ENCODE measurements at regions not wholly inside any gene's neighbourhood (a gene's known extent, or its start where the extent isn't known, plus 50 kb on each side); places are given as distances from the start of the nearest gene placed in this dataset.
"Not testable (repeated sequence)": the region's sequence is repeated elsewhere in the genome, so short reads cannot be mapped to it uniquely, and the experiment has no call there.

DNA sequence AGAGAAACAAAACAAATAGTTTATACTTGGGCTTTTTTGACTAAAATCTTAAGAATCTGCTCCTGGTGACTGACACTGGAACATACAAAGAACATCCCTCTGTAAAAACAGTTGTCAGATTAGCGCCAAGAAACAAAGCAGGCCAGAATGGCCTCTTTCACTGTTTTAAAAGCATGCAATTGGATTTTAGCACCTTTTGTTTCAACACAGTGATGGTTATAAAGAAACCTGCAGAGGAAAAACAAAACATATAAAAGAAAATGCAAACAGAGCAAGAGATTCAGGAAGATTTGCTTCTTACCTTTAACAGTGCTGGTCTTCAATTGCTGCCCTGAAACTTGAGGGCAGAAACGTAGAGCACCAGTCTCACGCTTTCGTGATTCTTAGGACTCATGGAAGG is 652.2 kb upstream of the KCND2 start:
- DNase-seq, result no peak

DNA sequence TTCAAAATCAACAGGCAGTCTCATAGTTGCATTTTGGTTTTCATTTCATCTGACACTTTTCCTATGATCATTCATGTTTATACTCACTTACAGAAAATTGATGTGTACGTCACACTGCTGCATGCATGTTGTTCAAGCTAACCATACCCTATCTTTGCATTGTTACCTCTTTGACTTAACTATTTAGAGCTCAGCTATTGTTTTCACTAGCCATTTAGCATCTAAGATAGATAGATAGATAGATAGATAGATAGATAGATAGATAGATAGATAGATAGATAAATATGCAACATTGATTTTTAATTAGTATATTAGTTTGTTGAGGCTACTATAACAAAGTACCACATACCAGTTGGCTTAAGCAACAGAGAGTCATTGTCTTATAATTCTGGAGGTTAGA is 649.5 kb upstream of the KCND2 start:
- Histone ChIP-seq H3K27me3 (ENCODE audit: control insufficient read depth, insufficient read depth, low read length) (no peaks in the 10 kb centered on the region), H3K36me3 (replicated peaks; ENCODE audit: control insufficient read depth, insufficient read depth, low read length) (no peaks in the 10 kb centered on the region), H3K4me3 (ENCODE audit: insufficient read depth, low read depth, low read length) (no peak overlapping the region)
- DNase-seq, result no peak

More for the DNA sequence above, 652.2 kb upstream of the KCND2 start:
- no peaks in the 10 kb centered on the region for H3K27me3 ChIP-seq (ENCODE audit: control insufficient read depth, insufficient read depth, low read length)
- H3K36me3 ChIP-seq (replicated peaks; ENCODE audit: control insufficient read depth, insufficient read depth, low read length), result no peaks in the 10 kb centered on the region
- no peak overlapping the region for H3K4me3 ChIP-seq (ENCODE audit: insufficient read depth, low read depth, low read length)

GRCh38 chr7:119630406-119630969 is 642.5 kb upstream of the KCND2 start:
- H3K36me3 ChIP-seq (replicated peaks; ENCODE audit: control insufficient read depth, insufficient read depth, low read length), result no peaks in the 10 kb centered on the region
- no peak overlapping the region for H3K4me3 ChIP-seq (ENCODE audit: insufficient read depth, low read depth, low read length)
- no peaks in the 10 kb centered on the region for H3K27me3 ChIP-seq (ENCODE audit: control insufficient read depth, insufficient read depth, low read length)
- DNase-seq, result peak; percentile 1

DNA sequence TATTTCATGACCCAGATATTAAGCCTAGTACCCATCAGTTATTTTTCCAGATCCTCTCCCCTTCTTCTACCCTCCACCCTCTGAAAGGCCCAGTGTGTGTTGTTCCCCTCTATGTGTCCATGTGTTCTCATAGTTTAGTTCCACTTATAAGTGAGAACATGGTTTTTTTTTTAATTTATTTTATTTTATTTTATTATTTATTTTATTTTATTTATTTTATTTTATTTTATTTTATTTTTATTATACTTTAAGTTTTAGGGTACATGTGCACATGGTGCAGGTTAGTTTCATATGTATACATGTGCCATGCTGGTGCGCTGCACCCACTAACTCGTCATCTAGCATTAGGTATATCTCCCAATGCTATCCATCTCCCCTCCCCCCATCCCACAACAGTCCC is 639.2 kb upstream of the KCND2 start:
- not testable (repeated sequence) for H3K36me3 ChIP-seq (replicated peaks; ENCODE audit: control insufficient read depth, insufficient read depth, low read length); DNase-seq; H3K4me3 ChIP-seq (ENCODE audit: insufficient read depth, low read depth, low read length); H3K27me3 ChIP-seq (ENCODE audit: control insufficient read depth, insufficient read depth, low read length)

GRCh38 chr7:119640326-119640725 is 632.6 kb upstream of the KCND2 start:
- DNase-seq, result no peak
- H3K4me3 ChIP-seq (ENCODE audit: insufficient read depth, low read depth, low read length), result no peak overlapping the region
- no peaks in the 10 kb centered on the region for H3K36me3 ChIP-seq (replicated peaks; ENCODE audit: control insufficient read depth, insufficient read depth, low read length)
- H3K27me3 ChIP-seq (ENCODE audit: control insufficient read depth, insufficient read depth, low read length), result no peaks in the 10 kb centered on the region

DNA sequence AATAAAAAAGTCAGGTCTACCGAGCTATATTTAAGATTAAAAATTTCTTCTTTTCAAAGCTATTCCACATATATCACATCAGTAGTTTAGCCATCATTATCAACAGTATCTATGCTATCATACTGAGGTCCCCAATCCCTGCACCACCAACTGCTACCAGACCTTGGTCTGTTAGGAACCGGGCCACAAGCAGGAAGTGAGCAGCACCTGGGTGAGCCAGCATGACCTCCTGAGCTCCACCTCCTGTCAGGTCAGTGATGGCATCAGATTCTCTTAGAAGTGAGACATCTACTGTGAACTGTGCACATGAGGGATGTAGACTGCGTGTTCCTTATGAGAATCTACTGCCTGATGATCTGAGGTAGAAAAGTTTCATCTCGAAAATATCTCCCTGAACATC is 632.1 kb upstream of the KCND2 start:
- Histone ChIP-seq H3K36me3 (replicated peaks; ENCODE audit: control insufficient read depth, insufficient read depth, low read length) (no peaks in the 10 kb centered on the region), H3K27me3 (ENCODE audit: control insufficient read depth, insufficient read depth, low read length) (no peaks in the 10 kb centered on the region), H3K4me3 (ENCODE audit: insufficient read depth, low read depth, low read length) (no peak overlapping the region)
- no peak for DNase-seq

DNA sequence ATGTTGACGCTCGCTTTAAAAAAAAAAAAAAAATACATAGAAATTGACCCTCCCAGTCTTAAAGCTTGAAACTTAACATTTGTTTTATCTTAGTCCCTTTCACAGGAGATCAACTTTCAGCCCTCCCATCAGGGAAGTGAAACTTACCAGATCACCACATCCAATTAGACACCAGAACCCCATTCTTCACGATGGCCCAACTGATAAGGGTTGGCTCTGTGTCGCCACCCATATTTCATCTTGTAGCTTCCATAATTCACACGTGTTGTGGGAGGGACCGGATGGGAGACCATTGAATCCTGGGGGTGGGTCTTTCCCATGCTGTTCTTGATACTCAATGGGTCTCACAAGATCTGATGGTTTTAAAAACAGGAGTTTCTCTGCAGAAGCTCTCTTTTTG is 629.4 kb upstream of the KCND2 start:
- no peak for DNase-seq
- Histone ChIP-seq H3K36me3 (replicated peaks; ENCODE audit: control insufficient read depth, insufficient read depth, low read length) (no peaks in the 10 kb centered on the region), H3K27me3 (ENCODE audit: control insufficient read depth, insufficient read depth, low read length) (no peaks in the 10 kb centered on the region), H3K4me3 (ENCODE audit: insufficient read depth, low read depth, low read length) (no peak overlapping the region)

GRCh38 chr7:119647286-119647685 is 625.7 kb upstream of the KCND2 start:
- DNase-seq, result no peak
- no peak overlapping the region for H3K4me3 ChIP-seq (ENCODE audit: insufficient read depth, low read depth, low read length)

DNA sequence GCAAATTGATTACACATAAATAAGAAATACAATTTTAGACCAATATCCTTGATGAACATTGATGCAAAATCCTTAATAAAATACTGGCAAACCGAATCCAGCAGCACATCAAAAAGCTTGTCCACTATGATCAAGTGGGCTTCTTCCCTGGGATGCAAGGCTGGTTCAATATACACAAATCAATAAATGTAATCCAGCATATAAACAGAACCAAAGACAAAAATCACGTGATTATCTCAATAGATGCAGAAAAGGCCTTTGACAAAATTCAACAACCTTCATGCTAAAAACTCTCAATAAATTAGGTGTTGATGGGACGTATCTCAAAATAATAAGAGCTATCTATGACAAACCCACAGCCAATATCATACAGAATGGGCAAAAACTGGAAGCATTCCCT is 624.2 kb upstream of the KCND2 start:
- H3K36me3 ChIP-seq (replicated peaks; ENCODE audit: control insufficient read depth, insufficient read depth, low read length); DNase-seq; H3K4me3 ChIP-seq (ENCODE audit: insufficient read depth, low read depth, low read length); H3K27me3 ChIP-seq (ENCODE audit: control insufficient read depth, insufficient read depth, low read length): not testable (repeated sequence)

More at GRCh38 chr7:119647286-119647685, 625.7 kb upstream of the KCND2 start:
- H3K36me3 ChIP-seq (replicated peaks; ENCODE audit: control insufficient read depth, insufficient read depth, low read length), result no peaks in the 10 kb centered on the region
- H3K27me3 ChIP-seq (ENCODE audit: control insufficient read depth, insufficient read depth, low read length), result no peaks in the 10 kb centered on the region

- no peak overlapping the region for H3K4me3 ChIP-seq (ENCODE audit: insufficient read depth, low read depth, low read length)
- no peak for DNase-seq
- H3K36me3 ChIP-seq (replicated peaks; ENCODE audit: control insufficient read depth, insufficient read depth, low read length), result no peaks in the 10 kb centered on the region
- no peaks in the 10 kb centered on the region for H3K27me3 ChIP-seq (ENCODE audit: control insufficient read depth, insufficient read depth, low read length)
These were observed 612.9 kb upstream of the KCND2 start for GRCh38 chr7:119660080-119660479.

- DNase-seq, result no peak
- H3K4me3 ChIP-seq (ENCODE audit: insufficient read depth, low read depth, low read length), result no peak overlapping the region
- no peaks in the 10 kb centered on the region for H3K27me3 ChIP-seq (ENCODE audit: control insufficient read depth, insufficient read depth, low read length)
- H3K36me3 ChIP-seq (replicated peaks; ENCODE audit: control insufficient read depth, insufficient read depth, low read length), result no peaks in the 10 kb centered on the region
These were observed 608.4 kb upstream of the KCND2 start for GRCh38 chr7:119664601-119665000.

DNA sequence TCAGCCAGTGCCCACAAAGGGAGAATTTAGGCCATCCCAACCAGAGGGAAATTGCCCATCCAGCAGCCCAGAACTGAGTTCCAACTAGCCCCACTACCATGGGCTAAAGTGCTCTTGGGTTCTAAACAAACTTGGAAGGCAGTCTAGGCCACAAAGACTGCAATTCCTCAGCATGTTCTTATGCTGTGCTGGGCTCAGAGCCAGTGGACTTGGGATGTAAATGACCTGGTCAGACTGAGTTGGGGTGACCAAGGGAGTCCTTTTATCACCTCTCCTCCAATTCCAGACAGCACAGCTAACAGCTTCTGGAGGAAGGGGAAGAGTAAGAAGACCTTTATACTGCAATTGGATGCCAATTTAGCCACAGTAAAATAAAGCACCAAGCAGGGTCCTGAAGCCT is 607.2 kb upstream of the KCND2 start:
- Histone ChIP-seq H3K4me3 (ENCODE audit: insufficient read depth, low read depth, low read length) (no peak overlapping the region), H3K27me3 (ENCODE audit: control insufficient read depth, insufficient read depth, low read length) (no peaks in the 10 kb centered on the region), H3K36me3 (replicated peaks; ENCODE audit: control insufficient read depth, insufficient read depth, low read length) (no peaks in the 10 kb centered on the region)
- no peak for DNase-seq

GRCh38 chr7:119681336-119681735 is 591.6 kb upstream of the KCND2 start:
- Histone ChIP-seq H3K27me3 (ENCODE audit: control insufficient read depth, insufficient read depth, low read length) (no peaks in the 10 kb centered on the region), H3K36me3 (replicated peaks; ENCODE audit: control insufficient read depth, insufficient read depth, low read length) (no peaks in the 10 kb centered on the region), H3K4me3 (ENCODE audit: insufficient read depth, low read depth, low read length) (no peak overlapping the region)
- no peak for DNase-seq

DNA sequence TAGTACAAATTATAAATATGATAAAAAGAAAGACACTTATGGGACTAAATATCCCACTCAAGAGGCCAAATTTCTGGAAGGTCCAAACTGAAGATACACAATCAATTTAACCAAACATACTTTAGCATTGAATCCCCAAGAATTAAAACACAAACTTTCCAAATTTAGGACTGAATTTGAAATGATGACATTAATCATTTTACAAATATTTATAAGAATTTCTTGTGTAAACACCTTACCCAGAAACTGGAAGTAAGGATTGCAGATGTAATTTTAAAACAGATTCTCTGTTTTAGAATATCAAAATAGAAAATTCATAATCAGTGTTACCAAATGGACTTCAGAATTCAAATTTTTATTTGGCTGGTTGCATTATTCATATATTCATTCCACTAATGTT is 588.2 kb upstream of the KCND2 start:
- no peak overlapping the region for H3K4me3 ChIP-seq (ENCODE audit: insufficient read depth, low read depth, low read length)
- H3K27me3 ChIP-seq (ENCODE audit: control insufficient read depth, insufficient read depth, low read length), result no peaks in the 10 kb centered on the region
- DNase-seq, result no peak
- H3K36me3 ChIP-seq (replicated peaks; ENCODE audit: control insufficient read depth, insufficient read depth, low read length), result no peaks in the 10 kb centered on the region

DNA sequence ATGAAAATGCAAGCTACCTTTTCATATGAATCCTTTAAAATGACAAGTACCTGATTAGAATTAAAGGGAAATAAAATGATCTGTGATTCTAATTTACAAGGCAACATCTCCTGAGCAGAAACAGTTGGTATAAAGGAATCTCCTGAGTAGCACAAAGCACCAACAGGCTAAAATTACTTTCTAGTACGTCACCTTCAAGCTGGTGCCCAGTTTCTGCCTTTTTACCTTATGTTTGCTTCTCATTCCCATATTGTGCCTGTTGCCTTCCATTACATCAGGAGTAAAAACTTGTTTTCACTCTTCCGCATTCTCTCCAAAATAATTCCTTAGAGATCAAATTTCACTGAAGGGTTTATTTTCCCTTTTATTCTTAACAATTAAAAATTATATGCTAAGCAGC is 587.1 kb upstream of the KCND2 start:
- Histone ChIP-seq H3K27me3 (ENCODE audit: control insufficient read depth, insufficient read depth, low read length) (no peaks in the 10 kb centered on the region), H3K36me3 (replicated peaks; ENCODE audit: control insufficient read depth, insufficient read depth, low read length) (no peaks in the 10 kb centered on the region), H3K4me3 (ENCODE audit: insufficient read depth, low read depth, low read length) (no peak overlapping the region)
- DNase-seq, result no peak

DNA sequence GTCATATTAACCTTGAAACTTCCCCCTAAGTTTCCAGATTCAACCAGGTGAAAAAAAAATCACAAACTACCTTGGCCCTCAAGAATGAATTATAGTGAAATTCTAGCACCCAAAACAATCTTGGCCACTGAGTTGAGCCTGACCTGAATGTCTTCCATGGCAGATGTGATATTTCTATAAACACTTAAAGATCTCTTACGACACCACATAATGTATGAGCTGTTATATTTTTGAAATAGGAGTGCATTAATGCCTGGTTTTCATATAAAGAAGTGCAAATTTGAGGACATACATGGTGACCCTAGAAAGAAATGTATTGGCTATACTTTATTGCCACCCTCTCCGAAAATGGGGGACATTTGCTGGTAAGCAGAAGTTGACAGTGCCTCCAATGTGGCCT is 584.1 kb upstream of the KCND2 start:
- no peak overlapping the region for H3K4me3 ChIP-seq (ENCODE audit: insufficient read depth, low read depth, low read length)
- H3K27me3 ChIP-seq (ENCODE audit: control insufficient read depth, insufficient read depth, low read length), result no peaks in the 10 kb centered on the region
- H3K36me3 ChIP-seq (replicated peaks; ENCODE audit: control insufficient read depth, insufficient read depth, low read length), result no peaks in the 10 kb centered on the region
- no peak for DNase-seq
